Mesenchymal stem cell (in vitro differentiated cells and primary cell): ENCODE measurements at regions not wholly inside any gene's neighbourhood (a gene's known extent, or its start where the extent isn't known, plus 50 kb on each side); places are given as distances from the start of the nearest gene placed in this dataset.

Source experiments
- DNase-seq: peaks from one replicate; pipeline ENCODE4 v3.0.0-alpha.2; 2013
- H2AFZ ChIP-seq: one replicate; pipeline ENCODE4 v1.6.1; 2013; ENCODE audit warnings: low read depth, mild to moderate bottlenecking, control low read depth, inconsistent platforms, low read length, moderate library complexity
- H2AK5ac ChIP-seq: 2 replicates; pipeline ENCODE4 v1.6.1; 2013; ENCODE audit warnings: low read length, moderate library complexity, mild to moderate bottlenecking, inconsistent platforms; ENCODE audit not compliant: severe bottlenecking
- H2BK120ac ChIP-seq: one replicate; pipeline ENCODE4 v1.6.1; 2013; ENCODE audit warnings: low read depth, mild to moderate bottlenecking, inconsistent platforms, low read length, moderate library complexity
- H2BK12ac ChIP-seq, 2 experiments: one replicate each; pipeline ENCODE4 v1.6.1; 2013; ENCODE audit warnings: inconsistent platforms in 2 of 2, low read length in 2 of 2, mild to moderate bottlenecking in 2 of 2, moderate library complexity in 2 of 2, control low read depth in 1 of 2
- H2BK15ac ChIP-seq: one replicate; pipeline ENCODE4 v1.6.1; 2013; ENCODE audit warnings: mild to moderate bottlenecking, low read depth, inconsistent platforms; ENCODE audit not compliant: poor library complexity, severe bottlenecking
- H2BK5ac ChIP-seq: 2 replicates; pipeline ENCODE4 v1.6.1; 2013; ENCODE audit warnings: low read depth, mild to moderate bottlenecking, low read length, control low read depth, inconsistent platforms; ENCODE audit not compliant: poor library complexity, severe bottlenecking
- H3K14ac ChIP-seq, 2 experiments: one replicate each; pipeline ENCODE4 v1.6.1; 2013; ENCODE audit warnings: inconsistent platforms in 2 of 2, low read length in 2 of 2, control low read depth in 1 of 2, mild to moderate bottlenecking in 1 of 2, moderate library complexity in 1 of 2
- H3K18ac ChIP-seq, 2 experiments: one replicate each; pipeline ENCODE4 v1.6.1; 2013; ENCODE audit warnings: inconsistent platforms in 2 of 2, low read length in 2 of 2, control low read depth in 1 of 2, low read depth in 1 of 2, mild to moderate bottlenecking in 1 of 2
- H3K23ac ChIP-seq, 2 experiments: one replicate each; pipeline ENCODE4 v1.6.1; 2013; ENCODE audit warnings: inconsistent platforms in 2 of 2, low read length in 2 of 2, mild to moderate bottlenecking in 2 of 2, moderate library complexity in 2 of 2, control low read depth in 1 of 2
- H3K27ac ChIP-seq: 2 replicates; pipeline ENCODE4 v1.5.1; 2013; ENCODE audit warnings: mild to moderate bottlenecking, moderate library complexity, low read length, control low read depth, inconsistent platforms; ENCODE audit not compliant: poor library complexity, severe bottlenecking
- H3K27me3 ChIP-seq, 2 experiments: 2 replicates each; pipeline versions ENCODE4 v1.6.1 to v1.7.0; 2013; ENCODE audit warnings: low read length in 2 of 2, mild to moderate bottlenecking in 2 of 2, moderate library complexity in 2 of 2, control low read depth in 1 of 2, inconsistent platforms in 1 of 2; ENCODE audit not compliant: control insufficient read depth in 1 of 2, insufficient read depth in 1 of 2
- H3K36me3 ChIP-seq, 2 experiments: 2 replicates each; pipeline versions ENCODE4 v1.6.1 to v1.7.0; 2013; ENCODE audit warnings: low read length in 2 of 2, control low read depth in 1 of 2, inconsistent platforms in 1 of 2, low read depth in 1 of 2, mild to moderate bottlenecking in 1 of 2; ENCODE audit not compliant: insufficient read depth in 2 of 2, control insufficient read depth in 1 of 2
- H3K4ac ChIP-seq, 2 experiments: one replicate each; pipeline ENCODE4 v1.6.1; 2013; ENCODE audit warnings: inconsistent platforms in 2 of 2, low read length in 2 of 2, mild to moderate bottlenecking in 2 of 2, moderate library complexity in 2 of 2, control low read depth in 1 of 2, low read depth in 1 of 2
- H3K4me1 ChIP-seq: 2 replicates; pipeline ENCODE4 v1.6.1; 2013; ENCODE audit warnings: low read depth, low read length, control low read depth; ENCODE audit not compliant: control insufficient read depth, insufficient read depth
- H3K4me2 ChIP-seq: 2 replicates; pipeline ENCODE4 v1.6.1; 2013; ENCODE audit warnings: low read length, mild to moderate bottlenecking, inconsistent platforms; ENCODE audit not compliant: poor library complexity, severe bottlenecking
- H3K4me3 ChIP-seq, 2 experiments: 2 replicates each; pipeline versions ENCODE4 v1.5.1 to v1.7.0; 2013; ENCODE audit warnings: low read length in 2 of 2, mild to moderate bottlenecking in 2 of 2, control low read depth in 1 of 2, low read depth in 1 of 2; ENCODE audit not compliant: insufficient read depth in 1 of 2
- H3K79me1 ChIP-seq: replicated peaks from 2 replicates; pipeline ENCODE4 v1.6.1; 2013; ENCODE audit warnings: mild to moderate bottlenecking, control low read depth, low read length, inconsistent platforms; ENCODE audit not compliant: poor library complexity, severe bottlenecking
- H3K9ac ChIP-seq: 2 replicates; pipeline ENCODE4 v1.7.0; 2013; ENCODE audit warnings: mild to moderate bottlenecking, low read length, moderate library complexity
- H3K9me3 ChIP-seq: 2 replicates; pipeline ENCODE4 v1.7.0; 2013; ENCODE audit warnings: mild to moderate bottlenecking, low read length; ENCODE audit not compliant: control insufficient read depth
- H4K8ac ChIP-seq: one replicate; pipeline ENCODE4 v1.6.1; 2013; ENCODE audit warnings: inconsistent platforms, mild to moderate bottlenecking, low read length, moderate library complexity
- H4K91ac ChIP-seq: one replicate; pipeline ENCODE4 v1.6.1; 2013; ENCODE audit warnings: mild to moderate bottlenecking, low read length, inconsistent platforms
- WGBS: methylation state at CpG from one replicate; pipeline ENCODE4 v1.1.7; 2013; ENCODE audit warnings: mixed read lengths; 5-methylcytosine and 5-hydroxymethylcytosine counted together

GRCh38 chr20:61092251-61092650 lies 159.8 kb upstream of the CDH4 start:
- Histone ChIP-seq H2BK5ac (no peak overlapping the region), H4K91ac (no peak overlapping the region), H3K27me3 (no peaks in the 10 kb centered on the region), H3K18ac (no peak overlapping the region), H3K36me3 (no peaks in the 10 kb centered on the region), H3K79me1 (no peaks in the 10 kb centered on the region), H3K4ac (no peak overlapping the region), H2BK120ac (no peak overlapping the region), H3K14ac (no peak overlapping the region), H2AK5ac (no peak overlapping the region), H4K8ac (no peak overlapping the region), H2BK15ac (no peak overlapping the region), H3K4me3 (no peak overlapping the region), H3K23ac (no peak overlapping the region), H3K27ac (no peak overlapping the region), H3K4me2 (no peak overlapping the region), H2AFZ (no peak overlapping the region), H3K9me3 (peaks cover 33% of the 10 kb centered on the region), H2BK12ac (no peak overlapping the region), H3K4me1 (no peaks in the 10 kb centered on the region), H3K9ac (no peak overlapping the region)
- 92% methylated on average over 9 of the region's 9 CpGs for WGBS
- no peak for DNase-seq

- Histone ChIP-seq H3K79me1 (no peaks in the 10 kb centered on the region), H2AK5ac (no peak overlapping the region), H3K4me1 (no peaks in the 10 kb centered on the region), H3K9me3 (peaks cover 33% of the 10 kb centered on the region), H3K4me2 (no peak overlapping the region), H3K4me3 (no peak overlapping the region), H2BK15ac (no peak overlapping the region), H3K18ac (no peak overlapping the region), H3K27me3 (peaks cover 6 to 10% of the 10 kb centered on the region in 2 experiments), H4K91ac (no peak overlapping the region), H2BK12ac (no peak overlapping the region), H4K8ac (no peak overlapping the region), H3K23ac (no peak overlapping the region), H3K27ac (no peak overlapping the region), H3K14ac (no peak overlapping the region), H2BK5ac (no peak overlapping the region), H2AFZ (no peak overlapping the region), H3K36me3 (no peaks in the 10 kb centered on the region), H2BK120ac (no peak overlapping the region), H3K4ac (no peak overlapping the region), H3K9ac (no peak overlapping the region)
- DNase-seq: no peak
- WGBS: 52% methylated on average over 1 of the region's 1 CpG
Measured at GRCh38 chr20:61094581-61094980, 157.5 kb upstream of the CDH4 start.

GRCh38 chr20:61096463-61096862 lies 155.6 kb upstream of the CDH4 start:
- H3K27me3 ChIP-seq: peaks cover 6 to 18% of the 10 kb centered on the region in 2 experiments

GRCh38 chr20:61099806-61100205 lies 152.3 kb upstream of the CDH4 start:
- Histone ChIP-seq H2AFZ (no peak overlapping the region), H3K23ac (no peak overlapping the region), H2AK5ac (no peak overlapping the region), H2BK120ac (no peak overlapping the region), H3K4me2 (no peak overlapping the region), H3K9ac (no peak overlapping the region), H3K36me3 (no peaks in the 10 kb centered on the region), H3K79me1 (no peaks in the 10 kb centered on the region), H2BK15ac (no peak overlapping the region), H3K14ac (no peak overlapping the region), H2BK5ac (no peak overlapping the region), H3K4me3 (no peak overlapping the region), H3K4me1 (no peaks in the 10 kb centered on the region), H3K9me3 (peaks cover 15% of the 10 kb centered on the region), H3K27me3 (peaks cover 13 to 26% of the 10 kb centered on the region in 2 experiments), H3K18ac (no peak overlapping the region), H3K4ac (no peak overlapping the region), H4K8ac (no peak overlapping the region), H4K91ac (no peak overlapping the region), H3K27ac (no peak overlapping the region), H2BK12ac (no peak overlapping the region)
- no peak for DNase-seq
- WGBS: 83% methylated on average over 12 of the region's 12 CpGs

More at GRCh38 chr20:61096463-61096862, 155.6 kb upstream of the CDH4 start:
- no peak overlapping the region for H3K4me2 ChIP-seq
- no peaks in the 10 kb centered on the region for H3K4me1 ChIP-seq
- H3K79me1 ChIP-seq: no peaks in the 10 kb centered on the region
- H4K91ac ChIP-seq: no peak overlapping the region
- H3K18ac ChIP-seq: no peak overlapping the region
- H2BK15ac ChIP-seq: no peak overlapping the region
- peaks cover 33% of the 10 kb centered on the region for H3K9me3 ChIP-seq
- no peak overlapping the region for H2AFZ ChIP-seq
- no peak overlapping the region for H3K4ac ChIP-seq
- no peak overlapping the region for H3K9ac ChIP-seq
- no peak overlapping the region for H2BK12ac ChIP-seq
- no peak overlapping the region for H2BK120ac ChIP-seq
- H3K4me3 ChIP-seq: no peak overlapping the region
- H3K23ac ChIP-seq: no peak overlapping the region
- H2BK5ac ChIP-seq: no peak overlapping the region
- WGBS: 90% methylated on average over 2 of the region's 2 CpGs
- no peak overlapping the region for H3K27ac ChIP-seq
- H4K8ac ChIP-seq: no peak overlapping the region
- H3K14ac ChIP-seq: no peak overlapping the region
- no peaks in the 10 kb centered on the region for H3K36me3 ChIP-seq
- DNase-seq: no peak
- no peak overlapping the region for H2AK5ac ChIP-seq
